ENCODE measurements at regions not wholly inside any gene's neighbourhood (a gene's known extent, or its start where the extent isn't known, plus 50 kb on each side); places are given as distances from the start of the nearest gene placed in this dataset.

- Histone ChIP-seq H3K9ac (ENCODE audit: low read length) (no peak overlapping the region), H2AFZ (ENCODE audit: low read depth, low read length) (no peak overlapping the region), H3K36me3 (ENCODE audit: insufficient read depth, low read length) (no peaks in the 10 kb centered on the region), H3K9me3 (ENCODE audit: insufficient read depth, low read depth, low read length) (no peaks in the 10 kb centered on the region), H3K27me3 (ENCODE audit: insufficient read depth, low read length) (no peaks in the 10 kb centered on the region), H4K20me1 (ENCODE audit: insufficient read depth, low read length) (no peaks in the 10 kb centered on the region), H3K27ac (ENCODE audit: low read depth, low read length) (no peak overlapping the region), H3K79me2 (ENCODE audit: insufficient read depth, low read length) (no peaks in the 10 kb centered on the region), H3K4me1 (ENCODE audit: insufficient read depth, low read length) (no peaks in the 10 kb centered on the region), H3K4me2 (ENCODE audit: low read length) (no peak overlapping the region), H3K4me3 (ENCODE audit: insufficient read depth, low read depth, low read length) (no peak overlapping the region)
- Mint-ChIP-seq H3K36me3 (ENCODE audit: low read depth, unreplicated experiment) (no peaks in the 10 kb centered on the region), H3K27ac (ENCODE audit: unreplicated experiment) (no peak overlapping the region), H3K9me3 (ENCODE audit: unreplicated experiment) (no peaks in the 10 kb centered on the region), H3K4me3 (ENCODE audit: unreplicated experiment) (no peak overlapping the region), H3K4me1 (ENCODE audit: low read depth, unreplicated experiment) (no peaks in the 10 kb centered on the region), H3K27me3 (ENCODE audit: low read depth, unreplicated experiment) (no peaks in the 10 kb centered on the region)
- DNase-seq (ENCODE audit: low read depth) (no peak), FAIRE-seq (no peak)
- TF ChIP-seq CTCF (IDR thresholded peaks at IDR 0.05; ENCODE audit: insufficient read depth, low read depth, low read length) (no peak), EZH2 (IDR thresholded peaks at IDR 0.05; ENCODE audit: insufficient read depth, low read length) (no peak)
Observed at GRCh38 chr12:91422811-91423692, 240.4 kb upstream of the DCN start.

GRCh38 chr12:91422127-91422526 lies 239.5 kb upstream of the DCN start:
- H3K27me3 Mint-ChIP-seq (ENCODE audit: low read depth, unreplicated experiment) = no peaks in the 10 kb centered on the region
- H3K36me3 ChIP-seq (ENCODE audit: insufficient read depth, low read length) = no peaks in the 10 kb centered on the region
- no peaks in the 10 kb centered on the region for H3K27me3 ChIP-seq (ENCODE audit: insufficient read depth, low read length)
- no peak for TF ChIP-seq CTCF (IDR thresholded peaks at IDR 0.05; ENCODE audit: insufficient read depth, low read depth, low read length)
- no peak for TF ChIP-seq EZH2 (IDR thresholded peaks at IDR 0.05; ENCODE audit: insufficient read depth, low read length)
- no peak overlapping the region for H3K4me2 ChIP-seq (ENCODE audit: low read length)
- H3K36me3 Mint-ChIP-seq (ENCODE audit: low read depth, unreplicated experiment) = no peaks in the 10 kb centered on the region
- DNase-seq (ENCODE audit: low read depth) (no peak), FAIRE-seq (no peak)
- no peak overlapping the region for H3K27ac ChIP-seq (ENCODE audit: low read depth, low read length)
- no peaks in the 10 kb centered on the region for H3K79me2 ChIP-seq (ENCODE audit: insufficient read depth, low read length)
- no peaks in the 10 kb centered on the region for H3K9me3 ChIP-seq (ENCODE audit: insufficient read depth, low read depth, low read length)
- H3K4me3 Mint-ChIP-seq (ENCODE audit: unreplicated experiment) = no peak overlapping the region
- H3K9me3 Mint-ChIP-seq (ENCODE audit: unreplicated experiment) = no peaks in the 10 kb centered on the region
- H4K20me1 ChIP-seq (ENCODE audit: insufficient read depth, low read length) = no peaks in the 10 kb centered on the region
- no peak overlapping the region for H3K9ac ChIP-seq (ENCODE audit: low read length)
- H3K4me1 ChIP-seq (ENCODE audit: insufficient read depth, low read length) = no peaks in the 10 kb centered on the region
- no peak overlapping the region for H3K27ac Mint-ChIP-seq (ENCODE audit: unreplicated experiment)
- no peak overlapping the region for H2AFZ ChIP-seq (ENCODE audit: low read depth, low read length)
- H3K4me1 Mint-ChIP-seq (ENCODE audit: low read depth, unreplicated experiment) = no peaks in the 10 kb centered on the region
- no peak overlapping the region for H3K4me3 ChIP-seq (ENCODE audit: insufficient read depth, low read depth, low read length)

- H3K79me2 ChIP-seq (ENCODE audit: insufficient read depth, low read length) = no peaks in the 10 kb centered on the region
- no peaks in the 10 kb centered on the region for H3K9me3 ChIP-seq (ENCODE audit: insufficient read depth, low read depth, low read length)
- FAIRE-seq (no peak), DNase-seq (ENCODE audit: low read depth) (no peak)
- H3K4me2 ChIP-seq (ENCODE audit: low read length) = no peak overlapping the region
- H3K27me3 Mint-ChIP-seq (ENCODE audit: low read depth, unreplicated experiment) = no peaks in the 10 kb centered on the region
- H3K4me3 ChIP-seq (ENCODE audit: insufficient read depth, low read depth, low read length) = no peak overlapping the region
- H4K20me1 ChIP-seq (ENCODE audit: insufficient read depth, low read length) = no peaks in the 10 kb centered on the region
- no peaks in the 10 kb centered on the region for H3K36me3 Mint-ChIP-seq (ENCODE audit: low read depth, unreplicated experiment)
- no peaks in the 10 kb centered on the region for H3K27me3 ChIP-seq (ENCODE audit: insufficient read depth, low read length)
- no peaks in the 10 kb centered on the region for H3K9me3 Mint-ChIP-seq (ENCODE audit: unreplicated experiment)
- no peak overlapping the region for H3K9ac ChIP-seq (ENCODE audit: low read length)
- no peaks in the 10 kb centered on the region for H3K36me3 ChIP-seq (ENCODE audit: insufficient read depth, low read length)
- TF ChIP-seq CTCF (IDR thresholded peaks at IDR 0.05; ENCODE audit: insufficient read depth, low read depth, low read length) (no peak), EZH2 (IDR thresholded peaks at IDR 0.05; ENCODE audit: insufficient read depth, low read length) (no peak)
- H2AFZ ChIP-seq (ENCODE audit: low read depth, low read length) = no peak overlapping the region
- H3K4me1 Mint-ChIP-seq (ENCODE audit: low read depth, unreplicated experiment) = no peaks in the 10 kb centered on the region
- no peak overlapping the region for H3K27ac ChIP-seq (ENCODE audit: low read depth, low read length)
- H3K27ac Mint-ChIP-seq (ENCODE audit: unreplicated experiment) = no peak overlapping the region
- H3K4me3 Mint-ChIP-seq (ENCODE audit: unreplicated experiment) = no peak overlapping the region
- no peaks in the 10 kb centered on the region for H3K4me1 ChIP-seq (ENCODE audit: insufficient read depth, low read length)
Observed at GRCh38 chr12:91419809-91420208, 237.2 kb upstream of the DCN start.
